GM13976 (cell line): ENCODE measurements at regions not wholly inside any gene's neighbourhood (a gene's known extent, or its start where the extent isn't known, plus 50 kb on each side); places are given as distances from the start of the nearest gene placed in this dataset.
"Not testable (repeated sequence)": the region's sequence is repeated elsewhere in the genome, so short reads cannot be mapped to it uniquely, and the experiment has no call there.

Source experiments
- DNase-seq: peaks from one replicate; pipeline ENCODE4 v3.0.0; 2012; ENCODE audit warnings: low spot score
- in situ Hi-C: fragments of 300-500 bp; cut with MboI; formaldehyde crosslinking; loops from one replicate; pipeline ENCODE4 v1.12.0; 2022; ENCODE audit warnings: low sequenced_read_pairs, mixed read lengths, inconsistent platforms; ENCODE audit not compliant: unreplicated experiment
- TF ChIP-seq, protein P1 (sequence below): IDR thresholded peaks from 2 replicates; pipeline ENCODE4 v1.5.1; 2012; ENCODE audit warnings: borderline replicate concordance, mild to moderate bottlenecking; ENCODE audit not compliant: insufficient read depth; ENCODE audit errors: extremely low read depth, missing control alignments, control extremely low read depth

DNA sequence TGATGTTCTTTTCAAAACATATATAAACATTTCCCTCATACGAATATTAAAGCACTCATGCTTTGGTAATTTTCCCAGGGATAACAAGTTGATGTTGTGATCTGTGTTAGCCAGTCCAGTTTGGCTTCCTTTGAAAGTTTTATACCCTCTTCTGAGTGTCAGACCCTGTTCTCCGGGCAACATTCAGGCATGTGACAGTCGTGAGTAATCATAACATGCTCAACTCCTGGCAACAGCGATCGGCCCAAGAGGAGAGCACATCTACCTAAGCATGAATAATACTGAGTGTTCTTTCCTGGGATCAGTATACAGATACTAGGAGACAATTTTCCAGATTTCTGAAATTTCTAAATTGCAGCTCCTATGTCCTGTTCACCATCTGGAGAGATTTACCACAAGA, 1086.4 kb downstream of the CDH8 start:
- in situ Hi-C loops: no loop called here
- TF ChIP-seq, protein P1, sequence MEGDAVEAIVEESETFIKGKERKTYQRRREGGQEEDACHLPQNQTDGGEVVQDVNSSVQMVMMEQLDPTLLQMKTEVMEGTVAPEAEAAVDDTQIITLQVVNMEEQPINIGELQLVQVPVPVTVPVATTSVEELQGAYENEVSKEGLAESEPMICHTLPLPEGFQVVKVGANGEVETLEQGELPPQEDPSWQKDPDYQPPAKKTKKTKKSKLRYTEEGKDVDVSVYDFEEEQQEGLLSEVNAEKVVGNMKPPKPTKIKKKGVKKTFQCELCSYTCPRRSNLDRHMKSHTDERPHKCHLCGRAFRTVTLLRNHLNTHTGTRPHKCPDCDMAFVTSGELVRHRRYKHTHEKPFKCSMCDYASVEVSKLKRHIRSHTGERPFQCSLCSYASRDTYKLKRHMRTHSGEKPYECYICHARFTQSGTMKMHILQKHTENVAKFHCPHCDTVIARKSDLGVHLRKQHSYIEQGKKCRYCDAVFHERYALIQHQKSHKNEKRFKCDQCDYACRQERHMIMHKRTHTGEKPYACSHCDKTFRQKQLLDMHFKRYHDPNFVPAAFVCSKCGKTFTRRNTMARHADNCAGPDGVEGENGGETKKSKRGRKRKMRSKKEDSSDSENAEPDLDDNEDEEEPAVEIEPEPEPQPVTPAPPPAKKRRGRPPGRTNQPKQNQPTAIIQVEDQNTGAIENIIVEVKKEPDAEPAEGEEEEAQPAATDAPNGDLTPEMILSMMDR: no peak
- no peak for DNase-seq

DNA sequence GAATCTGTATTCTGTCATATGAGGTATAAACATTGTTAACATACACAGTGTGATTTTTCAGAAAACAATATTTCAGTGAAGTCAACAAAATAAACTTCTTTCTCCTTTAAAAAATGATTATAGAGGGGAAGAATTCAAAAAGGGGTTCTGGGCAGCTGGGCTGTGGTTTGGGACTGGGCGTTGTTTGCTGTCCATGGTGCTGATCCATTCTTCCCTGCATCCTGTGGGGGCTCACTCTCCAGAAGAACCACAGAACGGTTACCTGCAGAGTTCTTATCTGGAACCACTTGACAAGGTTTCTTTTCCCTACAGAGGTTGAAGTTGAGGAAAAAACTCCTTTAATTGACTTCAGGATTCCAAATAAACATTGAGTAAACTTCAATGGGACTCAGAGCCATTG, 1091.0 kb downstream of the CDH8 start:
- in situ Hi-C loops: no loop called here
- TF ChIP-seq, protein P1: no peak
- DNase-seq: no peak

DNA sequence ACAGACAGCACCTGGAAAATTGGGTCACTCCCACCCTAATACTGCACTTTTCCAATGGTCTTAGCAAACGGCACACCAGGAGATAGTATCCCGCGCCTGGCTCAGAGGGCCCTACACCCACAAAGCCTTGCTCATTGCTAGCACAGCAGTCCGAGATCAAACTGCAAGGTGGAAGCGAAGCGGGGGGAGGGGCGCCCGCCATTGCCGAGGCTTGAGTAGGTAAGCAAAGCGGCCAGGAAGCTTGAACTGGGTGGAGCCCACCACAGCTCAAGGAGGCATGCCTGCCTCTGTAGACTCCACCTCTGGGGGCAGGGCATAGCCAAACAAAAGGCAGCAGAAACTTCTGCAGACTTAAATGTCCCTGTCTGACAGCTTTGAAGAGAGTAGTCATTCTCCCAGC, 1100.0 kb downstream of the CDH8 start:
- in situ Hi-C loops, DNase-seq: not testable (repeated sequence)

DNA sequence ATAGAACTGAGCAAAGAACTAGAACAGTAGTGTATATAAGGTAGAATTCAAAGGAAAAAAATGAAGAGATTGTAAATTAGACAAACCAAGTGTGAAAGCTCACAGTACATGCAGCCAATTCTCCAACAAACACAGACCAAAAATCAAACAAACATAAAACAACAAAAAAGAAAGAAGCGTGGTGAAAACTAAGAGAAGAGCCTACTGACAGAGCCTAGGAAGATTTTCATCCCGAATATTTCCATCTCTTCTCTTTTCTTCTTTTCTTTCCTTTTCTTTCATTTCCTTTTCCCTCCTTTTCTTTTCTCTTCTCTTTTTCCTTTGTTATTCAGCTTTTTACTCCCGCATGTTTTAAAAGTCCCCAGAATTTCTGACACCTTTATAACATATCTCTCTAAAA, 1103.6 kb downstream of the CDH8 start:
- in situ Hi-C loops: no loop called here
- TF ChIP-seq, protein P1: no peak
- no peak for DNase-seq

DNA sequence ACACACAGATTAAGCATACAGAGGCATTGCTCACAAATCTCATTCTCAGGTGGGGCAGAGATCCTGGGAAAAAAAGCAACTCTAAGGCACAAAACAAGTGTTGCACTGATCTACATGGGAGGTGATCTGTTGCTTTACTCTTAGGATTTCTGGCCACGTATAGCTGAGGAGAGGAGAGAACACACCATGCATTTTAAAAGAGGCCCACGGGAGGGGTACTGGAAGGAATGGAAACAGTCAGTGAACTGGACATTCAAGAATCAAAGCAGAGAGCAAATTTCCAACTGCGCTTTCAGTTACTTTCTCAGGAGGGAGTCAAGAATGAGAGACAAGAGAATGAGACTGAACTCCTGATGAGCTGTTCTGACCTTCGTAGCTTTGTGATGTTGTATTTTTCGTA, 1105.9 kb downstream of the CDH8 start:
- TF ChIP-seq, protein P1: no peak
- DNase-seq: no peak
- in situ Hi-C loops: no loop called here

DNA sequence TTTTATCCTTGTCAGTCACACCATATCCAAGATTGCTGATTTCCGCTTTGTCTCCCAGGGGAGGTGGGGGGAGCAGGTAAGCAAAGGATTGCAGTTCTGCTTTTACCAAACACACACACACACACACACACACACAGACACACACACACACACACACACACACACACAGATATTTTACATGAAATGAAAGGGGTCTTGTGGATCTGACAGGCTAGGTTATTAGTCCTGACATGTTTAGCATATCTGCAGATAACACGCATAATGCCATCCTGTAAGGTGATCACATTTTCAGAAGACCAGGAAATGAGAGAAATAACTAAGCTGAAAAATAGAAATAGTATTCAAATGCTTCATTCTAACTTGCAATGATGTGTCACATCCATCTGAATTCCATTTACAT, 1113.3 kb downstream of the CDH8 start:
- no peak for DNase-seq
- TF ChIP-seq, protein P1: no peak
- in situ Hi-C loops: no loop called here

DNA sequence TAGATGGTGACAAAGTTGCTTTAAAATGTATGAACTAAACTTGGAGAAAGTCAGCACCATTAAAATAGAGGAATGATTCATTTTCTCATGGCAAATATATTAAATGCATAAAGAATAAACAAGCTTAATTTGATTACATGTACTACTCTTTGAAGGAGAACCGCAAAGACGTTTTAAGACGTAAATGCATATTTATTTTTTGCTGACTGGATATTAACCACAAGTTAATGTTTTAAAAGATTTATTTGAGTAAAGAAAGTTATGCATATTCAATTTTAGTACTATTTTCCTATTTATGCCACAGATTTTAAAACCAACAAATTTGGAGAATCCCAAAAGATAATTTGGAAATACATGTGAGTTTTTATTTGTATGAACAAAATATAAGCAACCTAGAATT, 1121.9 kb downstream of the CDH8 start:
- DNase-seq: no peak
- in situ Hi-C loops: no loop called here
- TF ChIP-seq, protein P1: no peak
